Neural progenitor cell (in vitro differentiated cells): ENCODE measurements at regions not wholly inside any gene's neighbourhood (a gene's known extent, or its start where the extent isn't known, plus 50 kb on each side); places are given as distances from the start of the nearest gene placed in this dataset.

Experiments used
- DNase-seq: peaks from one replicate; pipeline ENCODE4 v3.0.0-alpha.2; 2016; ENCODE audit warnings: low spot score
- H2AFZ ChIP-seq: fragments of 200-600 bp; sonication (generic); replicated peaks from 2 replicates; pipeline ENCODE4 v1.6.1; 2016; ENCODE audit warnings: antibody characterized with exemption
- H3F3A ChIP-seq: fragments of 200-600 bp; sonication (generic); 2 replicates; pipeline ENCODE4 v1.6.1; 2016; ENCODE audit warnings: antibody characterized with exemption, low read depth
- H3K27ac ChIP-seq: fragments of 200-600 bp; sonication (generic); 2 replicates; pipeline ENCODE4 v1.5.1; 2016; ENCODE audit warnings: mild to moderate bottlenecking
- H3K27me3 ChIP-seq: fragments of 200-600 bp; sonication (generic); 2 replicates; pipeline ENCODE4 v1.6.1; 2016; ENCODE audit warnings: mild to moderate bottlenecking, moderate library complexity
- H3K36me3 ChIP-seq: fragments of 200-600 bp; sonication (generic); 2 replicates; pipeline ENCODE4 v1.5.1; 2016
- H3K4me1 ChIP-seq: fragments of 200-600 bp; sonication (generic); 2 replicates; pipeline ENCODE4 v1.6.1; 2016; ENCODE audit warnings: mixed run types
- H3K4me2 ChIP-seq: fragments of 200-600 bp; sonication (generic); 2 replicates; pipeline ENCODE4 v1.6.1; 2016
- H3K4me3 ChIP-seq: fragments of 200-600 bp; sonication (generic); 2 replicates; pipeline ENCODE4 v1.5.1; 2016
- H3K79me2 ChIP-seq: fragments of 200-600 bp; sonication (generic); 2 replicates; pipeline ENCODE4 v1.6.1; 2016; ENCODE audit warnings: low read depth
- H3K9ac ChIP-seq: fragments of 200-600 bp; sonication (generic); 2 replicates; pipeline ENCODE4 v1.6.1; 2016
- H3K9me3 ChIP-seq: fragments of 200-600 bp; sonication (generic); 2 replicates; pipeline ENCODE4 v1.5.1; 2016; ENCODE audit warnings: low read depth
- H4K20me1 ChIP-seq: fragments of 200-600 bp; sonication (generic); 2 replicates; pipeline ENCODE4 v1.6.1; 2016; ENCODE audit warnings: low read depth
- H3K27ac Mint-ChIP-seq: 3 replicates; pipeline ENCODE4 v1.8.0; 2021; ENCODE audit warnings: mixed read lengths
- H3K27me3 Mint-ChIP-seq: 2 replicates; pipeline ENCODE4 v1.8.0; 2022; ENCODE audit warnings: low read depth, mild to moderate bottlenecking, inconsistent platforms, moderate library complexity, mixed read lengths; ENCODE audit not compliant: insufficient read depth
- H3K36me3 Mint-ChIP-seq: 3 replicates; pipeline ENCODE4 v1.8.0; 2021; ENCODE audit warnings: mixed read lengths
- H3K4me1 Mint-ChIP-seq: 3 replicates; pipeline ENCODE4 v1.8.0; 2021; ENCODE audit warnings: mixed read lengths
- H3K4me3 Mint-ChIP-seq: 3 replicates; pipeline ENCODE4 v1.8.0; 2021; ENCODE audit warnings: mild to moderate bottlenecking, moderate library complexity, mixed read lengths
- H3K9me3 Mint-ChIP-seq: 3 replicates; pipeline ENCODE4 v1.8.0; 2020; ENCODE audit warnings: mixed read lengths
- EZH2 ChIP-seq: fragments of 200-600 bp; sonication (generic); IDR thresholded peaks from 2 replicates; pipeline ENCODE4 v1.6.1; 2017; ENCODE audit warnings: antibody characterized with exemption, mild to moderate bottlenecking, moderate library complexity
- EZH2phosphoT487 ChIP-seq: fragments of 200-600 bp; sonication (generic); IDR thresholded peaks from 2 replicates; pipeline ENCODE4 v1.6.1; 2017; ENCODE audit warnings: antibody characterized with exemption
- TF ChIP-seq, protein P1 (sequence below): fragments of 200-600 bp; sonication (generic); IDR thresholded peaks from 2 replicates; pipeline ENCODE4 v1.5.1; 2017; ENCODE audit warnings: antibody characterized with exemption, mild to moderate bottlenecking

DNA sequence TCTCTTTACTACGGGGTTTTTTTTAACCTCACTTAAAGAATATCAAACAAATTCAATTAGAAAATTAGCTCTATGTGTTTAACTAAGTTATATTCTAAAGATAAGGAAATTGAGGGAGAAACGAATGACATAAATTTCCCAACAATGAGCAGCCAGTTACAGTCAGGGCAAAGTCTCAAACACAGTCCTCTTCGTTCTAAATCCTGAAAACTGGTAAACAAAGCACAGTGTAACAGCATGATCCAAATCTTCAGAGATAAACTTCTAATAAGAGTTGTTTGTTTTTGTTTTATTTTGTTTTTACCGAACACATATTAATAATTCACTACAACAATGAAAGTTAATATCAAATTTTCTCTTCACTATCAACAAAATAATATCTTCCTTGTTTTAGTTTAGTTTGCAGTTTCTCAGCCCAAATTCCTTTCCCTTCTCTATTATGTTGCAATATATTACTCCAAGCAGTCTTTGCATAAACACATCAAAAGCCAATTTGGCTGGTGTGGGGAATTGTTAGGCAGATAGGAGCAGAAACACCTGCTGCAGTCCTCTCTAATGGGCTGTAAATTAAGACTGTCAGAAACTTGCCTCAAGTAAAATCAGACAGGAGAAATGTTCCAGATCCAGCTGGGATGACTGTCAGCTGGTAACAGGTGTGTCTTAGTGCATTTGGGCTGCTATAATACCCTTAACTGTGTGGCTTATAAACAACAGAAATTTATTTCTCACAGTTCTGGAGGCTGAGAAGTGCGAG, 106.5 kb upstream of the SGCG start:
- no peaks in the 10 kb centered on the region for H3K4me1 Mint-ChIP-seq
- no peak overlapping the region for H3K27ac ChIP-seq
- no peaks in the 10 kb centered on the region for H3K4me1 ChIP-seq
- H3K27me3 ChIP-seq = no peaks in the 10 kb centered on the region
- H3K36me3 ChIP-seq = no peaks in the 10 kb centered on the region
- H4K20me1 ChIP-seq = no peaks in the 10 kb centered on the region
- no peak overlapping the region for H3K27ac Mint-ChIP-seq
- no peak overlapping the region for H3K9ac ChIP-seq
- DNase-seq = no peak
- TF ChIP-seq EZH2phosphoT487 (no peak), EZH2 (no peak)
- TF ChIP-seq, protein P1, sequence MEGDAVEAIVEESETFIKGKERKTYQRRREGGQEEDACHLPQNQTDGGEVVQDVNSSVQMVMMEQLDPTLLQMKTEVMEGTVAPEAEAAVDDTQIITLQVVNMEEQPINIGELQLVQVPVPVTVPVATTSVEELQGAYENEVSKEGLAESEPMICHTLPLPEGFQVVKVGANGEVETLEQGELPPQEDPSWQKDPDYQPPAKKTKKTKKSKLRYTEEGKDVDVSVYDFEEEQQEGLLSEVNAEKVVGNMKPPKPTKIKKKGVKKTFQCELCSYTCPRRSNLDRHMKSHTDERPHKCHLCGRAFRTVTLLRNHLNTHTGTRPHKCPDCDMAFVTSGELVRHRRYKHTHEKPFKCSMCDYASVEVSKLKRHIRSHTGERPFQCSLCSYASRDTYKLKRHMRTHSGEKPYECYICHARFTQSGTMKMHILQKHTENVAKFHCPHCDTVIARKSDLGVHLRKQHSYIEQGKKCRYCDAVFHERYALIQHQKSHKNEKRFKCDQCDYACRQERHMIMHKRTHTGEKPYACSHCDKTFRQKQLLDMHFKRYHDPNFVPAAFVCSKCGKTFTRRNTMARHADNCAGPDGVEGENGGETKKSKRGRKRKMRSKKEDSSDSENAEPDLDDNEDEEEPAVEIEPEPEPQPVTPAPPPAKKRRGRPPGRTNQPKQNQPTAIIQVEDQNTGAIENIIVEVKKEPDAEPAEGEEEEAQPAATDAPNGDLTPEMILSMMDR = no peak
- no peaks in the 10 kb centered on the region for H3K36me3 Mint-ChIP-seq
- H3K9me3 ChIP-seq = no peaks in the 10 kb centered on the region
- H3K27me3 Mint-ChIP-seq = peaks cover 2% of the 10 kb centered on the region
- no peak overlapping the region for H3K4me3 Mint-ChIP-seq
- H3K79me2 ChIP-seq = no peaks in the 10 kb centered on the region
- peaks cover 11% of the 10 kb centered on the region for H3K9me3 Mint-ChIP-seq
- no peak overlapping the region for H3K4me3 ChIP-seq
- H3F3A ChIP-seq = no peaks in the 10 kb centered on the region
- H3K4me2 ChIP-seq = no peak overlapping the region
- no peak overlapping the region for H2AFZ ChIP-seq

DNA sequence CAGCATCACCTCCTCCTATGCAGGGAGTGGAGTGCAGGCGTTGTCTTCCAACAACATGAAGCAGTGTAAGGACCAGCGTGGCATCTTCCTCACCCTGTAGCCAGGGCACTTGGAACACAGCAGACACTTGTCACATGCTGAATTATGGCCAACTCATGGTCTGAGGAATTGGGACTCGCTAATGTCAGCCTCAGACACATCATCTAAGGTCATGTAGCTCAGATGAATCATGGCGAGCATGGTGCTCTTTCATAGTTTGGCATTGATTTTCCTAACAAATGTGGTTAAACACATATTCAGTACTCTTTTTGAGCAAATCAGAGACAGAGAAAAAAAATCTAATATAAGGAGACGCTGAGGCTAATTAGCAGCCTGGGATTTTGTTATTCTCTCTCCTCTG, 99.6 kb upstream of the SGCG start:
- Histone ChIP-seq H3K4me3 (no peak overlapping the region), H3K79me2 (no peaks in the 10 kb centered on the region), H3K4me2 (no peak overlapping the region), H2AFZ (no peak overlapping the region), H3F3A (no peaks in the 10 kb centered on the region), H4K20me1 (no peaks in the 10 kb centered on the region), H3K27ac (no peak overlapping the region), H3K9me3 (no peaks in the 10 kb centered on the region), H3K4me1 (no peaks in the 10 kb centered on the region), H3K36me3 (no peaks in the 10 kb centered on the region), H3K27me3 (no peaks in the 10 kb centered on the region), H3K9ac (no peak overlapping the region)
- Mint-ChIP-seq H3K36me3 (no peaks in the 10 kb centered on the region), H3K27me3 (peaks cover 6% of the 10 kb centered on the region), H3K4me1 (no peaks in the 10 kb centered on the region), H3K27ac (no peak overlapping the region), H3K4me3 (no peak overlapping the region), H3K9me3 (peaks cover 2% of the 10 kb centered on the region)
- DNase-seq = no peak
- TF ChIP-seq, protein P1 = no peak
- no peak for TF ChIP-seq EZH2phosphoT487
- no peak for TF ChIP-seq EZH2

DNA sequence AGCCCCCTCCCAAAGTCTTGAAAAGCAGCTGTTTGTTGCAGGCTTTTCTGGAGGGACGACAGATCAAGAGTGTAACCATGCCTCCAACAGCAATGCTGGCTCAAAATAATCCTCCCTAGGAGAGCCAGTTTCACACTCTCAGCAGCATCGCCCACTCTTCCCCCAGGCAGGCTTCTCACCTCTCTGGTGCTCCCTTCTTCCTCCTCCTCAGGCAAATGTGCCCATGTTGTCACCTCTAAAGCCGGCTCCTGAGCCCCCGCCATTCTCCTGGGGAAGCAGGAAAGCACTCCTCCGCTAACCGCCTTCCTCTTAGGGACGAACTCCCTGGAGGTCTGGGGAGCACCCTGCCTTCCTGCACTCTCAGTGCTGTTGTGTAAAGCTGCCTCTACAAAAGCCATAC, 98.9 kb upstream of the SGCG start:
- H2AFZ ChIP-seq = peak overlapping the region; percentile 40
- H4K20me1 ChIP-seq = no peaks in the 10 kb centered on the region
- H3K4me1 ChIP-seq = no peaks in the 10 kb centered on the region
- H3K27ac ChIP-seq = no peak overlapping the region
- H3K79me2 ChIP-seq = no peaks in the 10 kb centered on the region
- H3K4me3 ChIP-seq = no peak overlapping the region
- H3K9me3 Mint-ChIP-seq = peaks cover 5% of the 10 kb centered on the region
- H3K9ac ChIP-seq = no peak overlapping the region
- no peaks in the 10 kb centered on the region for H3K36me3 ChIP-seq
- no peaks in the 10 kb centered on the region for H3K27me3 ChIP-seq
- no peak overlapping the region for H3K4me2 ChIP-seq
- no peak overlapping the region for H3K4me3 Mint-ChIP-seq
- H3K27me3 Mint-ChIP-seq = peaks cover 6% of the 10 kb centered on the region
- no peaks in the 10 kb centered on the region for H3K9me3 ChIP-seq
- no peak for DNase-seq
- H3K36me3 Mint-ChIP-seq = no peaks in the 10 kb centered on the region
- H3K27ac Mint-ChIP-seq = no peak overlapping the region
- no peaks in the 10 kb centered on the region for H3F3A ChIP-seq
- no peak for TF ChIP-seq EZH2phosphoT487
- no peak for TF ChIP-seq EZH2
- TF ChIP-seq, protein P1 = no peak
- no peaks in the 10 kb centered on the region for H3K4me1 Mint-ChIP-seq
